Activated T-cell treated with anti-CD3 and anti-CD28 coated beads for 48 hours (primary cell): ENCODE measurements at regions not wholly inside any gene's neighbourhood (a gene's known extent, or its start where the extent isn't known, plus 50 kb on each side); places are given as distances from the start of the nearest gene placed in this dataset.

Experiments used
- DNase-seq: peaks from one replicate; pipeline ENCODE4 v3.0.0-alpha.2; 2020; ENCODE audit warnings: low read depth

DNA sequence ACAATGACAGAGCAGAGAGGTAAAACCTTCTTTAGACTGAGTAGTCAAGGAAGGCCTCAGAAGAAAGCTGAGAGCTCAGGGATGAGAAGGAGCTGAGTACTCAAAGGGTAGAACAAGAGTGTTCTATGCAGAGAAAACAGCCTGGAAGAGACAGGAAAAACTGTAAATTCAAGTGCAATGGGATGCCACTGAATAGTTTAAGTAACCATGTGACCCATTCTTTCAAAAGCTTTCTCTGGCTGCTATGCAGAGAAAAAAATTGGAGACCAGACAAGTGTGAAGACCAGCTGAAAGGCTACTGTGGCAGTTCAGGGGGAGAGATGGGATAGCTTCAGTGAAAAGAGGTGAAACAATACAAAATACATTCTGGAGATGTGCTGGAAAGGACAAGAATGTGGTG, 61.3 kb upstream of the RNF38 start:
- no peak for DNase-seq

DNA sequence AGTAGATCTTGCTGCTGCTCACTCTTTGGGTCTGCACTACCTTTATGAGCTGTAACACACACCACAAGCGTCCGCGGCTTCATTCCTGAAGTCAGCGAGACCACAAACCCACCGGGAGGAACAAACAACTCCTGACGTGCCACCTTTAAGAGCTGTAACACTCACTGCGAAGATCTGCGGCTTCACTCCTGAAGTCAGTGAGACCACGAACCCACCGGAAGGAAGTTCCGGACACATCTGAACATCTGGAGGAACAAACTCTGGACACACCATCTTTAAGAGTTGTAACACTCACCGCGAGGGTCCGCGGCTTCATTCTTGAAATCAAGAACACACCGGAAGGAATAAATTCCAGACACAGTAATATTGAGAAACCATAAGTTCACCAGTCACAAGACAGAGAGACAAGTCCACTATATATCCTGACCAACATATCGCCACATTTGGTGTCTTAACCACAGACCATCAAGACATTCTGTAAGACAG, 58.4 kb upstream of the RNF38 start:
- peak; percentile 72 for DNase-seq

DNA sequence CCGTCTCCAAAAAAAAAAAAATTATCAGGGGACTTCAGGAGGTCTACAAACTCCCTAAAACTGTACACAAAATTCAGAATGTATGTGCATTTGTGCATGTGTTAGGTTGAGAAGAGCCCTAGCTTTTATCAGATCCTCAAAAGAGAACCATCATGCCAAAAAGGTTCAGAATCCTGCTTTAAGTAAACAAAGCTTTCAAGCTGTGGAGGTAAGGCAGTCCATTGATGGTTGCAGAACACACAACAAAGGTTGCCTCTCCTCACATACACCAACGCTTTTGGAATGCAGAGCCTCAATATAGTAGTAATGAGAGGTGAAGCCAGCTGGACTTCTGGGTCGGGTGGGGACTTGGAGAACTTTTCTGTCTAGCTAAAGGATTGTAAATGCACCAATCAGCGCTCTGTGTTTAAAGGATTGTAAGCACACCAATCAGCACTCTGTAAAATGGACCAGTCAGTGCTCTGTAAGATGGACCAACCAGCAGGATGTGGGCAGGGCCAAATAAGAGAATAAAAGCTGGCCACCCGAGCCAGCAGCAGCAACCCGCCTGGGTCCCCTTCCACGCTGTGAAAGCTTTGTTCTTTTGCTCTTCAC, 57.9 kb upstream of the RNF38 start:
- DNase-seq: no peak

DNA sequence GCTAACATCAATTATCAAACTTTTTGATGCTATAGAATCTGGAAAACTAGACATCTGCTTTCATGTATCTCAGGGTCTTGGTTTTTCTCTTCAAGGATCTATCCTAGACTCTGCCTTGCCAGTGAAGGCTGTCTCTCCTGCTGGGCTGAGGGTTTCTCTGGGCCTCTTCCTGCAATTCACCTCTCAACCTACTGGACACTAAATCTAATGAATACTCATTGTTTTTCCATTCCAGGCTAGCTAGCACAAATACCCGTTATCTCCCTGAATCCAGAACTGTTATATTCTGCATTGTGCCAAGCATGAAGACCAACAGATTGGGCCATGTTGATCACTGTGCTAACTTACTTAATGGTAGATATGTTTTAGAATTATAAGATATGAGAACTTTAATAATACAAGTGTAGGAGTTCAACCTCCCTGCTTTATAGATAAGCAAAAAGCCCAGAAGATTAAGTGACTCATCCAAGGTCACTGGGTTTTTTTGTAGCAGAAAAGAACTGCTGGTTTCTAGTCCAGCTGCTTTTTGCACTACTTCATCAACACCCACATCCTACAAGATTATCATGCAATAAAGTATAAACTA, 56.5 kb upstream of the RNF38 start:
- no peak for DNase-seq

DNA sequence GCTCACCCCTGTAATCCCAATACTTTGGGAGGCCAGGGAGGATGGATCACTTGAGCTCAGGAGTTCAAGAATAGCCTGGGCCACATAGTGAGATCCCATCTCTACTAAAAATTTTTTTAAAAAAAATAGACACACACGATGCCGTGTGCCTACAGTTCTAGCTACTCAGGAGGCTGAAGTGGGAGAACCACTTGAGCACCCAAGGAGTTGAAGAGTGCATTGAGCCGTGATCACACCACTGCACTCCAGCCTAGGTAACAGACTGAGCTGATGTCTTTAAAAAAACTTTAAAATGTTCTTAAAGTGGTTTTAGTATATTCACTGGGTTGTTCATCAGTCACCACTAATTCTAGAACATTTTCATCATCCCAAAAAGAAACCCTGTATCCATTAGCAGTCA, 51.9 kb upstream of the RNF38 start:
- DNase-seq: no peak

DNA sequence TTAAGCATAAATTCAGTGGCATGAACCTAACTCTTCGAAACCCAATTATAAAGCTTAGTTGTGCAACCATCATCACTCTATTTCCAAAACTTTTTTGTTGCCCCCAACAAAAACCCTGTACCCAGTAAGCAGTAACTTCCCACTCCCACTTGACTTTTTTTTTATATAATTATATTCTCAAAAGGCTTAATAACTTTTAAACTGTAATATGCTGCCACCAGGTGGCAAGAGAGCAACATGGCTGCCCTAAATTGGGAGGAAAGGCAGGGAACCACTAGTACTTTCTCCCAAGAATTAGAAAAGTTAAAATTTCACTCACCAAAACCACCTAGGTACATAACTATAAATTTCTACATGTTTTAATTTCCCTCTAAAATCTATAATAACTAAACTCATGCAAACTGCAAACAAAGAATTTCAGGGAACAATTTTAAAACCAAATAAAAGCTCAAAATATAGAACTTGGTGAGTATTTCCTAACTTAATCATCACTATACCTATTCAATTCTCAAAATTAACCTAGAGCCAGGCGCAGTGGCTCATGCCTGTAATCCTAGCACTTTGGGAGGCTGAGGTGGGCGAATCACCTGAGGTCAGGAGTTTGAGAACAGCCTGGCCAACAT, 50.2 kb upstream of the RNF38 start:
- DNase-seq: no peak
